HL-60 (cell line): ENCODE measurements at regions not wholly inside any gene's neighbourhood (a gene's known extent, or its start where the extent isn't known, plus 50 kb on each side); places are given as distances from the start of the nearest gene placed in this dataset.

Source experiments
- DNase-seq, 2 experiments: peaks; one replicate each; pipeline ENCODE4 v3.0.0-alpha.2; 2010 to 2020; ENCODE audit warnings: low read depth in 1 of 2, low spot score in 1 of 2
- H3K27ac ChIP-seq: fragments of 250-450 bp; sonication (Bioruptor Pico); replicated peaks from 2 replicates; pipeline ENCODE4 v1.5.1; 2020; ENCODE audit warnings: mild to moderate bottlenecking, moderate library complexity
- H3K27me3 ChIP-seq: fragments of 250-450 bp; sonication (Bioruptor Pico); 2 replicates; pipeline ENCODE4 v1.5.1; 2021; ENCODE audit warnings: mild to moderate bottlenecking, moderate library complexity; ENCODE audit not compliant: insufficient read depth, poor library complexity, severe bottlenecking
- H3K4me3 ChIP-seq: replicated peaks from 2 replicates; pipeline ENCODE4 v1.5.1; 2011; ENCODE audit warnings: mild to moderate bottlenecking, control low read depth, low read length; ENCODE audit not compliant: insufficient read depth
- GABPA ChIP-seq: IDR thresholded peaks from 2 replicates; pipeline ENCODE4 v1.6.1; 2012; ENCODE audit warnings: low read depth
- POLR2AphosphoS5 ChIP-seq: IDR thresholded peaks from 2 replicates; pipeline ENCODE4 v1.6.1; 2012; ENCODE audit warnings: low read depth
- SPI1 ChIP-seq: IDR thresholded peaks from 2 replicates; pipeline ENCODE4 v1.6.1; 2012; ENCODE audit warnings: low read depth, mild to moderate bottlenecking, borderline replicate concordance
- TF ChIP-seq, protein P1 (sequence below): IDR thresholded peaks from one replicate; pipeline ENCODE4 v1.5.1; 2011; ENCODE audit warnings: low read length, control low read depth, inconsistent platforms; ENCODE audit not compliant: insufficient read depth
- TF ChIP-seq, protein P2 (sequence below): IDR thresholded peaks from 2 replicates; pipeline ENCODE4 v1.6.1; 2012; ENCODE audit warnings: low read depth; ENCODE audit not compliant: insufficient replicate concordance

DNA sequence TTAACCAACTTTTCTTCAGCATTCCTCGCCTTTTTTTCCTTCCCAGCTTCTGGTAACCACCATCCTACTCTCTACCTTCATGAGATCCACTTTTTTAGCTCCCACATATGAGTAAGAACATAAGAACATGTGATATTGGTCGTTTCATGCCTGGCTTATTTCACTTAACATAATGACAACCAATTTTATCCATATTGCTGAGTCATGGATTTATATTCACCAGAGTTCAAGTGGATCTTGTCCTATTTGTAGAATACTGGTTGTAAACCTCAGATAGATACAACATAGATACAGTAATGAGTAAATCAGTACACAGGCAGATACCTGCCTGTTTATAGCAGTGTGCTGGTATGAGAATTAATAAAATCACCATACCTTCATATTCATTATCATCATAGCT lies 412.0 kb upstream of the RBMS3 start:
- DNase-seq = no peak
- Histone ChIP-seq H3K27me3 (no peaks in the 10 kb centered on the region), H3K4me3 (no peak overlapping the region), H3K27ac (no peak overlapping the region)
- TF ChIP-seq SPI1 (no peak), GABPA (no peak), POLR2AphosphoS5 (no peak)
- TF ChIP-seq, protein P1, sequence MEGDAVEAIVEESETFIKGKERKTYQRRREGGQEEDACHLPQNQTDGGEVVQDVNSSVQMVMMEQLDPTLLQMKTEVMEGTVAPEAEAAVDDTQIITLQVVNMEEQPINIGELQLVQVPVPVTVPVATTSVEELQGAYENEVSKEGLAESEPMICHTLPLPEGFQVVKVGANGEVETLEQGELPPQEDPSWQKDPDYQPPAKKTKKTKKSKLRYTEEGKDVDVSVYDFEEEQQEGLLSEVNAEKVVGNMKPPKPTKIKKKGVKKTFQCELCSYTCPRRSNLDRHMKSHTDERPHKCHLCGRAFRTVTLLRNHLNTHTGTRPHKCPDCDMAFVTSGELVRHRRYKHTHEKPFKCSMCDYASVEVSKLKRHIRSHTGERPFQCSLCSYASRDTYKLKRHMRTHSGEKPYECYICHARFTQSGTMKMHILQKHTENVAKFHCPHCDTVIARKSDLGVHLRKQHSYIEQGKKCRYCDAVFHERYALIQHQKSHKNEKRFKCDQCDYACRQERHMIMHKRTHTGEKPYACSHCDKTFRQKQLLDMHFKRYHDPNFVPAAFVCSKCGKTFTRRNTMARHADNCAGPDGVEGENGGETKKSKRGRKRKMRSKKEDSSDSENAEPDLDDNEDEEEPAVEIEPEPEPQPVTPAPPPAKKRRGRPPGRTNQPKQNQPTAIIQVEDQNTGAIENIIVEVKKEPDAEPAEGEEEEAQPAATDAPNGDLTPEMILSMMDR = no peak
- TF ChIP-seq, protein P2, sequence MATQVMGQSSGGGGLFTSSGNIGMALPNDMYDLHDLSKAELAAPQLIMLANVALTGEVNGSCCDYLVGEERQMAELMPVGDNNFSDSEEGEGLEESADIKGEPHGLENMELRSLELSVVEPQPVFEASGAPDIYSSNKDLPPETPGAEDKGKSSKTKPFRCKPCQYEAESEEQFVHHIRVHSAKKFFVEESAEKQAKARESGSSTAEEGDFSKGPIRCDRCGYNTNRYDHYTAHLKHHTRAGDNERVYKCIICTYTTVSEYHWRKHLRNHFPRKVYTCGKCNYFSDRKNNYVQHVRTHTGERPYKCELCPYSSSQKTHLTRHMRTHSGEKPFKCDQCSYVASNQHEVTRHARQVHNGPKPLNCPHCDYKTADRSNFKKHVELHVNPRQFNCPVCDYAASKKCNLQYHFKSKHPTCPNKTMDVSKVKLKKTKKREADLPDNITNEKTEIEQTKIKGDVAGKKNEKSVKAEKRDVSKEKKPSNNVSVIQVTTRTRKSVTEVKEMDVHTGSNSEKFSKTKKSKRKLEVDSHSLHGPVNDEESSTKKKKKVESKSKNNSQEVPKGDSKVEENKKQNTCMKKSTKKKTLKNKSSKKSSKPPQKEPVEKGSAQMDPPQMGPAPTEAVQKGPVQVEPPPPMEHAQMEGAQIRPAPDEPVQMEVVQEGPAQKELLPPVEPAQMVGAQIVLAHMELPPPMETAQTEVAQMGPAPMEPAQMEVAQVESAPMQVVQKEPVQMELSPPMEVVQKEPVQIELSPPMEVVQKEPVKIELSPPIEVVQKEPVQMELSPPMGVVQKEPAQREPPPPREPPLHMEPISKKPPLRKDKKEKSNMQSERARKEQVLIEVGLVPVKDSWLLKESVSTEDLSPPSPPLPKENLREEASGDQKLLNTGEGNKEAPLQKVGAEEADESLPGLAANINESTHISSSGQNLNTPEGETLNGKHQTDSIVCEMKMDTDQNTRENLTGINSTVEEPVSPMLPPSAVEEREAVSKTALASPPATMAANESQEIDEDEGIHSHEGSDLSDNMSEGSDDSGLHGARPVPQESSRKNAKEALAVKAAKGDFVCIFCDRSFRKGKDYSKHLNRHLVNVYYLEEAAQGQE = no peak

DNA sequence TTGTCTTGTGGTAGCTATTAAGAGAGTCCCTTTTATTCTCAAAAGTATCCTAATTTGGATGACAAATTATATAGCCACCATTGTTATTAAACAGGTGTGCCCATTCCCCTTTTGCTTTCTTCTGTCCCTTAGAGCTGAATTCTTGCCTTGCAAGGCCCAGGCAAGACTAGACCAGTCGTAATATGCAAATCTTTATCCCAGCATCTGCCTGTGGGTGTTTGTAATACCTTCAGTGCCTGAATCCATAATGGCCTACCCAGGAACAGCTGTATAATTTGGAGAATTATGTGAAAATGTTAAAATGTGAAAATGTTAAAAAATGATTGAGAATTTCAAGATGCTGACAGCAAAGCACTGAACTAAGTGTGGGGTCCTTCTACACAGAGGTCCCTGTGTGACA lies 403.0 kb upstream of the RBMS3 start:
- Histone ChIP-seq H3K4me3 (no peak overlapping the region), H3K27ac (no peak overlapping the region), H3K27me3 (no peaks in the 10 kb centered on the region)
- no peak for TF ChIP-seq SPI1
- TF ChIP-seq, protein P1 = no peak
- TF ChIP-seq, protein P2 = no peak
- no peak for DNase-seq

DNA sequence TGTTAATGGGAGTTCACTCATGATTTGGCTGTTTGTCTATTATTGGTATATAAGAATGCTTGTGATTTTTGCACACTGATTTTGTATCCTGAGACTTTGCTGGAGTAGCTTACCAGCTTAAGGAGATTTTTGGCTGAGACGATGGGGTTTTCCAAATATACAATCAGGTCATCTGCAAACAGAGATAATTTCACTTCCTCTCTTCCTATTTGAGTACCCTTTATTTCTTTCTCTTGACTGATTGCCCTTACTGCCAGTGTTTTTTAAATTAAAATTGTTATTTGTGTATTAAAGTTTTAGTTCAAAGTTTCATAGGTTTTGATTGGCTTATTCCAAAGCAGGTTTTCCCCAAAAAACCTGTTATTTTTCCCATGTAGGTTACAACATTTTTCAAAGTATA lies 390.5 kb upstream of the RBMS3 start:
- no peaks in the 10 kb centered on the region for H3K27me3 ChIP-seq
- TF ChIP-seq GABPA = no peak
- TF ChIP-seq, protein P2 = no peak
- TF ChIP-seq SPI1 = no peak
- TF ChIP-seq POLR2AphosphoS5 = no peak
- TF ChIP-seq, protein P1 = no peak
- no peak for DNase-seq
- H3K4me3 ChIP-seq = no peak overlapping the region
- no peak overlapping the region for H3K27ac ChIP-seq
